H9 (cell line): ENCODE measurements at regions not wholly inside any gene's neighbourhood (a gene's known extent, or its start where the extent isn't known, plus 50 kb on each side); places are given as distances from the start of the nearest gene placed in this dataset.

Experiments used
- DNase-seq: peaks from one replicate; pipeline ENCODE4 v3.0.0-alpha.2; 2017
- H2AFZ ChIP-seq: one replicate; pipeline ENCODE4 v1.6.1; 2013; ENCODE audit warnings: mild to moderate bottlenecking, low read length, control low read depth, moderate library complexity
- H2AK5ac ChIP-seq: 2 replicates; pipeline ENCODE4 v1.6.1; 2013; ENCODE audit warnings: low read length, control low read depth, mixed read lengths; ENCODE audit not compliant: insufficient read length
- H2BK120ac ChIP-seq: one replicate; pipeline ENCODE4 v1.6.1; 2013; ENCODE audit warnings: low read depth, mild to moderate bottlenecking, low read length, control low read depth, inconsistent platforms; ENCODE audit not compliant: poor library complexity, severe bottlenecking
- H2BK12ac ChIP-seq: 2 replicates; pipeline ENCODE4 v1.6.1; 2013; ENCODE audit warnings: low read length, control low read depth, mixed read lengths, low read depth; ENCODE audit not compliant: insufficient read length
- H2BK15ac ChIP-seq: 2 replicates; pipeline ENCODE4 v1.6.1; 2013; ENCODE audit warnings: low read depth, low read length, control low read depth
- H2BK20ac ChIP-seq: one replicate; pipeline ENCODE4 v1.6.1; 2013; ENCODE audit warnings: low read depth, mild to moderate bottlenecking, low read length, control low read depth, inconsistent platforms; ENCODE audit not compliant: poor library complexity, severe bottlenecking
- H2BK5ac ChIP-seq: 2 replicates; pipeline ENCODE4 v1.6.1; 2013; ENCODE audit warnings: low read length, control low read depth, mixed read lengths; ENCODE audit not compliant: insufficient read length
- H3K14ac ChIP-seq: 2 replicates; pipeline ENCODE4 v1.6.1; 2013; ENCODE audit warnings: low read length, control low read depth; ENCODE audit not compliant: insufficient read depth
- H3K18ac ChIP-seq: 2 replicates; pipeline ENCODE4 v1.6.1; 2013; ENCODE audit warnings: low read depth, mild to moderate bottlenecking, mixed read lengths, low read length, control low read depth; ENCODE audit not compliant: insufficient read length
- H3K23ac ChIP-seq: 2 replicates; pipeline ENCODE4 v1.6.1; 2013; ENCODE audit warnings: low read length, control low read depth, mixed read lengths, low read depth; ENCODE audit not compliant: insufficient read length
- H3K23me2 ChIP-seq: 2 replicates; pipeline ENCODE4 v1.6.1; 2013; ENCODE audit warnings: low read depth, mild to moderate bottlenecking, mixed read lengths, low read length, control low read depth; ENCODE audit not compliant: insufficient read length, poor library complexity, severe bottlenecking
- H3K27ac ChIP-seq: 2 replicates; pipeline ENCODE4 v1.5.1; 2013; ENCODE audit warnings: low read length, control low read depth, mixed read lengths, low read depth; ENCODE audit not compliant: insufficient read length
- H3K27me3 ChIP-seq: 2 replicates; pipeline ENCODE4 v1.6.1; 2013; ENCODE audit warnings: low read length, control low read depth, inconsistent platforms; ENCODE audit not compliant: insufficient read depth
- H3K4ac ChIP-seq: 2 replicates; pipeline ENCODE4 v1.6.1; 2013; ENCODE audit warnings: low read depth, mild to moderate bottlenecking, control low read depth, inconsistent platforms, low read length, moderate library complexity
- H3K4me1 ChIP-seq: 2 replicates; pipeline ENCODE4 v1.6.1; 2013; ENCODE audit warnings: low read length, control low read depth, inconsistent platforms; ENCODE audit not compliant: insufficient read depth
- H3K4me2 ChIP-seq: 2 replicates; pipeline ENCODE4 v1.6.1; 2013; ENCODE audit warnings: low read length, control low read depth, mixed read lengths; ENCODE audit not compliant: insufficient read length, insufficient read depth
- H3K56ac ChIP-seq: 2 replicates; pipeline ENCODE4 v1.6.1; 2013; ENCODE audit warnings: low read depth, mild to moderate bottlenecking, mixed read lengths, low read length, control low read depth; ENCODE audit not compliant: insufficient read length
- H3K79me1 ChIP-seq: 2 replicates; pipeline ENCODE4 v1.6.1; 2013; ENCODE audit warnings: low read depth, mild to moderate bottlenecking, moderate library complexity, low read length, control low read depth, inconsistent platforms; ENCODE audit not compliant: insufficient read depth, poor library complexity, severe bottlenecking
- H3K79me2 ChIP-seq: 2 replicates; pipeline ENCODE4 v1.6.1; 2013; ENCODE audit warnings: low read length, control low read depth, inconsistent platforms; ENCODE audit not compliant: insufficient read depth
- H3K9ac ChIP-seq: 2 replicates; pipeline ENCODE4 v1.6.1; 2013; ENCODE audit warnings: low read length, control low read depth, mixed read lengths; ENCODE audit not compliant: insufficient read length; ENCODE audit errors: extremely low read depth
- H3K9me3 ChIP-seq: one replicate; pipeline ENCODE4 v1.6.1; 2013; ENCODE audit warnings: low read depth, low read length, inconsistent platforms; ENCODE audit not compliant: control insufficient read depth
- H3T11ph ChIP-seq: one replicate; pipeline ENCODE4 v1.6.1; 2013; ENCODE audit warnings: mild to moderate bottlenecking, low read length, control low read depth, inconsistent platforms
- H4K20me1 ChIP-seq: one replicate; pipeline ENCODE4 v1.6.1; 2013; ENCODE audit not compliant: control insufficient read depth, insufficient read length, insufficient read depth
- H4K5ac ChIP-seq: 2 replicates; pipeline ENCODE4 v1.6.1; 2013; ENCODE audit warnings: low read depth, mild to moderate bottlenecking, mixed read lengths, low read length, control low read depth; ENCODE audit not compliant: insufficient read length
- H4K8ac ChIP-seq: replicated peaks from 2 replicates; pipeline ENCODE4 v1.6.1; 2013; ENCODE audit warnings: low read length, control low read depth, mixed read lengths, low read depth; ENCODE audit not compliant: insufficient read length
- H4K91ac ChIP-seq: 2 replicates; pipeline ENCODE4 v1.6.1; 2013; ENCODE audit warnings: low read depth, mild to moderate bottlenecking, moderate library complexity, mixed read lengths, low read length, control low read depth; ENCODE audit not compliant: insufficient read length
- H3K27ac Mint-ChIP-seq, 3 experiments: 2 replicates in 2 of 3; 3 replicates in 1 of 3; pipeline ENCODE4 v1.8.0; 2020 to 2021; ENCODE audit warnings: mixed read lengths in 3 of 3, mild to moderate bottlenecking in 1 of 3, moderate library complexity in 1 of 3
- H3K27me3 Mint-ChIP-seq: 2 replicates; pipeline ENCODE4 v1.8.0; 2021; ENCODE audit warnings: low read depth, mild to moderate bottlenecking, moderate library complexity, mixed read lengths
- H3K36me3 Mint-ChIP-seq, 3 experiments: 2 replicates in 2 of 3; 3 replicates in 1 of 3; pipeline ENCODE4 v1.8.0; 2020 to 2021; ENCODE audit warnings: low read depth in 3 of 3, mixed read lengths in 3 of 3; ENCODE audit not compliant: insufficient read depth in 1 of 3
- H3K4me1 Mint-ChIP-seq, 2 experiments: 2 replicates each; pipeline ENCODE4 v1.8.0; 2020; ENCODE audit warnings: mixed read lengths in 2 of 2
- H3K4me3 Mint-ChIP-seq, 2 experiments: 2 replicates in 1 of 2; 3 replicates in 1 of 2; pipeline ENCODE4 v1.8.0; 2020 to 2021; ENCODE audit warnings: mild to moderate bottlenecking in 2 of 2, mixed read lengths in 2 of 2, moderate library complexity in 1 of 2
- H3K9me3 Mint-ChIP-seq, 2 experiments: 2 replicates in 1 of 2; 3 replicates in 1 of 2; pipeline ENCODE4 v1.8.0; 2020; ENCODE audit warnings: mild to moderate bottlenecking in 2 of 2, mixed read lengths in 2 of 2, moderate library complexity in 1 of 2
- WGBS: extraction: QIAGEN DNeasy Blood & Tissue Kit; methylation state at CpG from one replicate; pipeline ENCODE4 v1.1.7; 2013; ENCODE audit warnings: missing lambda C conversion rate, low lambda C conversion rate, mixed read lengths; ENCODE audit not compliant: insufficient read length; ENCODE audit errors: extremely low coverage; 5-methylcytosine and 5-hydroxymethylcytosine counted together
- TF ChIP-seq, protein P1 (sequence below): fragments of 200-600 bp; sonication (generic); conservative IDR thresholded peaks from 3 replicates; pipeline ENCODE4 v1.8.0; 2021; ENCODE audit warnings: antibody characterized with exemption, mild to moderate bottlenecking

DNA sequence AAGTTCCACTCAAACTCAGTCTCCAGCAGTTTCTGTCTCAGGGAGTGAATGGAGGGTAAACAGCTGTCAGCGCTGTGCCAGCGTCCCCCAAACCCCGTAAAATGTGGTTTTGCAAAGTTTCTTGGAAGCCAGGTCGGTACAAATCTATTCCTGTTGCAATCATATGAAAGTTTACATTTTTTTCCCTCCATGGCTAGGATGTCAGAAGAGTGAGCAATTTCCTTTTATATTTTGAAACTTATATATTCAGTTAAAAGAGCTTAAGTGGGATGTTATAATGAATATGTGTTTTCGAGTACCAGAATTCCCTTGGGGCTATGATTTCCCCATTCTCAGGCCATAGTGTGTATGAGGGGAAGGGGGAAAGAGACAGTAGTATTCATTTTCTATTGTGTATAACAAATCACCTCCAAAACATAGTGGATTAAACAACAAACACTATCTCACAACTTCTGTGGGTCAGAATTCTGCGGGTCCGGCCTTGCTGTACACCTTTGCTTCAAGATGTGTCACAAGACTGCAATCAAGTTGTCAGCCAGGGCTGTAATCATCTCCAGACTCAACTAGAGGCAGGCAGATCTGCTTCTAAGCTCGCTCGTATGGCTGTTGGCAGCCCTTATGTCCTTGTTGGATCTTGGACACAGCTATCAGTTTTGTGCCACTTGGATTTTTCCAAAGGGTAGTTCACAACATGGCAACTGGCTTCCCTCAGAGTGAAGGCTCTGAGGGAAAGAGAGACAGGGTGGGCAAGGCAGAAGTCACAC lies 107.4 kb downstream of the SNX18 start:
- H3T11ph ChIP-seq, result no peak overlapping the region
- no peak overlapping the region for H3K23ac ChIP-seq
- no peaks in the 10 kb centered on the region for H4K20me1 ChIP-seq
- no peak overlapping the region for H2AFZ ChIP-seq
- Mint-ChIP-seq H3K27ac (no peak overlapping the region), H3K27me3 (peaks cover 2% of the 10 kb centered on the region; the same call in 1 of the 2 replicates), H3K4me1 (no peaks in the 10 kb centered on the region), H3K36me3 (no peaks in the 10 kb centered on the region), H3K9me3 (no peaks in the 10 kb centered on the region; a peak in 1 of 5 replicates), H3K4me3 (no peak overlapping the region)
- no peaks in the 10 kb centered on the region for H3K27me3 ChIP-seq
- H3K56ac ChIP-seq, result no peak overlapping the region
- no peak overlapping the region for H3K4ac ChIP-seq
- H3K9me3 ChIP-seq, result no peaks in the 10 kb centered on the region
- H3K14ac ChIP-seq, result no peak overlapping the region
- H2BK5ac ChIP-seq, result no peak overlapping the region
- DNase-seq, result no peak
- no peaks in the 10 kb centered on the region for H3K79me1 ChIP-seq
- no peak overlapping the region for H3K18ac ChIP-seq
- H3K27ac ChIP-seq, result no peak overlapping the region
- H3K79me2 ChIP-seq, result no peaks in the 10 kb centered on the region
- H3K23me2 ChIP-seq, result no peaks in the 10 kb centered on the region
- no CpG with 5 or more reads among the region's 9 CpGs for whole genome bisulfite sequencing
- H3K4me2 ChIP-seq, result no peak overlapping the region
- TF ChIP-seq, protein P1, sequence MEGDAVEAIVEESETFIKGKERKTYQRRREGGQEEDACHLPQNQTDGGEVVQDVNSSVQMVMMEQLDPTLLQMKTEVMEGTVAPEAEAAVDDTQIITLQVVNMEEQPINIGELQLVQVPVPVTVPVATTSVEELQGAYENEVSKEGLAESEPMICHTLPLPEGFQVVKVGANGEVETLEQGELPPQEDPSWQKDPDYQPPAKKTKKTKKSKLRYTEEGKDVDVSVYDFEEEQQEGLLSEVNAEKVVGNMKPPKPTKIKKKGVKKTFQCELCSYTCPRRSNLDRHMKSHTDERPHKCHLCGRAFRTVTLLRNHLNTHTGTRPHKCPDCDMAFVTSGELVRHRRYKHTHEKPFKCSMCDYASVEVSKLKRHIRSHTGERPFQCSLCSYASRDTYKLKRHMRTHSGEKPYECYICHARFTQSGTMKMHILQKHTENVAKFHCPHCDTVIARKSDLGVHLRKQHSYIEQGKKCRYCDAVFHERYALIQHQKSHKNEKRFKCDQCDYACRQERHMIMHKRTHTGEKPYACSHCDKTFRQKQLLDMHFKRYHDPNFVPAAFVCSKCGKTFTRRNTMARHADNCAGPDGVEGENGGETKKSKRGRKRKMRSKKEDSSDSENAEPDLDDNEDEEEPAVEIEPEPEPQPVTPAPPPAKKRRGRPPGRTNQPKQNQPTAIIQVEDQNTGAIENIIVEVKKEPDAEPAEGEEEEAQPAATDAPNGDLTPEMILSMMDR, result no peak
- no peak overlapping the region for H4K8ac ChIP-seq
- no peak overlapping the region for H4K91ac ChIP-seq
- H4K5ac ChIP-seq, result no peak overlapping the region
- no peak overlapping the region for H2BK12ac ChIP-seq
- H2BK15ac ChIP-seq, result no peak overlapping the region
- no peaks in the 10 kb centered on the region for H3K4me1 ChIP-seq
- H2BK20ac ChIP-seq, result no peak overlapping the region
- H2BK120ac ChIP-seq, result no peak overlapping the region
- no peak overlapping the region for H3K9ac ChIP-seq
- no peak overlapping the region for H2AK5ac ChIP-seq
